ENCODE measurements at regions not wholly inside any gene's neighbourhood (a gene's known extent, or its start where the extent isn't known, plus 50 kb on each side); places are given as distances from the start of the nearest gene placed in this dataset.

- no peak for TF ChIP-seq EZH2 (IDR thresholded peaks at IDR 0.05; ENCODE audit: low read length, missing control alignments)
- TF ChIP-seq, protein P1, sequence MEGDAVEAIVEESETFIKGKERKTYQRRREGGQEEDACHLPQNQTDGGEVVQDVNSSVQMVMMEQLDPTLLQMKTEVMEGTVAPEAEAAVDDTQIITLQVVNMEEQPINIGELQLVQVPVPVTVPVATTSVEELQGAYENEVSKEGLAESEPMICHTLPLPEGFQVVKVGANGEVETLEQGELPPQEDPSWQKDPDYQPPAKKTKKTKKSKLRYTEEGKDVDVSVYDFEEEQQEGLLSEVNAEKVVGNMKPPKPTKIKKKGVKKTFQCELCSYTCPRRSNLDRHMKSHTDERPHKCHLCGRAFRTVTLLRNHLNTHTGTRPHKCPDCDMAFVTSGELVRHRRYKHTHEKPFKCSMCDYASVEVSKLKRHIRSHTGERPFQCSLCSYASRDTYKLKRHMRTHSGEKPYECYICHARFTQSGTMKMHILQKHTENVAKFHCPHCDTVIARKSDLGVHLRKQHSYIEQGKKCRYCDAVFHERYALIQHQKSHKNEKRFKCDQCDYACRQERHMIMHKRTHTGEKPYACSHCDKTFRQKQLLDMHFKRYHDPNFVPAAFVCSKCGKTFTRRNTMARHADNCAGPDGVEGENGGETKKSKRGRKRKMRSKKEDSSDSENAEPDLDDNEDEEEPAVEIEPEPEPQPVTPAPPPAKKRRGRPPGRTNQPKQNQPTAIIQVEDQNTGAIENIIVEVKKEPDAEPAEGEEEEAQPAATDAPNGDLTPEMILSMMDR (conservative IDR thresholded peaks at IDR 0.05 in 1 of 2, IDR thresholded peaks at IDR 0.05 in 1 of 2; ENCODE audit: low read depth in 1 of 2, low read length in 2 of 2), result peak; percentile 85
Observed at GRCh38 chr10:113385021-113385999, 167.5 kb upstream of the HABP2 start.

Data from fibroblast of lung (primary cell).